ENCODE measurements at regions not wholly inside any gene's neighbourhood (a gene's known extent, or its start where the extent isn't known, plus 50 kb on each side); places are given as distances from the start of the nearest gene placed in this dataset.

- TF ChIP-seq CTCF (IDR thresholded peaks at IDR 0.05; ENCODE audit: poor library complexity) (no peak), EZH2 (IDR thresholded peaks at IDR 0.05; ENCODE audit: borderline replicate concordance) (no peak), EZH2phosphoT487 (IDR thresholded peaks at IDR 0.05; ENCODE audit: low read depth, severe bottlenecking, unreplicated experiment) (no peak)
These were observed 65.9 kb upstream of the VWDE start for GRCh38 chr7:12469568-12469967.

All from hepatocyte (in vitro differentiated cells).